ENCODE measurements at regions not wholly inside any gene's neighbourhood (a gene's known extent, or its start where the extent isn't known, plus 50 kb on each side); places are given as distances from the start of the nearest gene placed in this dataset.

- Histone ChIP-seq H3K79me2 (ENCODE audit: insufficient read depth, low read length) (no peaks in the 10 kb centered on the region), H4K20me1 (ENCODE audit: insufficient read depth, low read length) (no peaks in the 10 kb centered on the region), H3K36me3 (ENCODE audit: insufficient read depth, low read length) (no peaks in the 10 kb centered on the region), H3K4me2 (ENCODE audit: insufficient read depth, low read length) (no peak overlapping the region), H3K4me1 (ENCODE audit: insufficient read depth, low read length) (peaks cover 46% of the 10 kb centered on the region), H3K9me3 (ENCODE audit: low read depth, low read length) (no peaks in the 10 kb centered on the region), H3K27me3 (ENCODE audit: insufficient read depth, low read length) (no peaks in the 10 kb centered on the region), H3K27ac (ENCODE audit: low read depth, low read length) (peak overlapping the region; percentile 28), H3K4me3 (ENCODE audit: insufficient read depth, low read length) (no peak overlapping the region), H2AFZ (ENCODE audit: low read length) (peak overlapping the region; percentile 6)
- DNase-seq (ENCODE audit: insufficient read length, low spot score, missing footprints): no peak
- TF ChIP-seq CTCF (IDR thresholded peaks at IDR 0.05; ENCODE audit: extremely low read depth, low read depth, low read length): no peak
Measured at GRCh38 chr9:16134351-16134750, 581.5 kb downstream of the CCDC171 start.

- no peak overlapping the region for H3K4me2 ChIP-seq (ENCODE audit: insufficient read depth, low read length)
- H4K20me1 ChIP-seq (ENCODE audit: insufficient read depth, low read length): no peaks in the 10 kb centered on the region
- no peaks in the 10 kb centered on the region for H3K27me3 ChIP-seq (ENCODE audit: insufficient read depth, low read length)
- no peaks in the 10 kb centered on the region for H3K79me2 ChIP-seq (ENCODE audit: insufficient read depth, low read length)
- H3K27ac ChIP-seq (ENCODE audit: low read depth, low read length): peak overlapping the region; percentile 77
- no peak overlapping the region for H2AFZ ChIP-seq (ENCODE audit: low read length)
- TF ChIP-seq CTCF (IDR thresholded peaks at IDR 0.05; ENCODE audit: extremely low read depth, low read depth, low read length): no peak
- H3K4me1 ChIP-seq (ENCODE audit: insufficient read depth, low read length): peaks cover 55% of the 10 kb centered on the region
- no peaks in the 10 kb centered on the region for H3K9me3 ChIP-seq (ENCODE audit: low read depth, low read length)
- no peaks in the 10 kb centered on the region for H3K36me3 ChIP-seq (ENCODE audit: insufficient read depth, low read length)
- no peak for DNase-seq (ENCODE audit: insufficient read length, low spot score, missing footprints)
- H3K4me3 ChIP-seq (ENCODE audit: insufficient read depth, low read length): no peak overlapping the region
Measured at GRCh38 chr9:16135968-16136367, 583.1 kb downstream of the CCDC171 start.

GRCh38 chr9:16136451-16136850 lies 583.6 kb downstream of the CCDC171 start:
- no peak for DNase-seq (ENCODE audit: insufficient read length, low spot score, missing footprints)
- Histone ChIP-seq H3K27me3 (ENCODE audit: insufficient read depth, low read length) (no peaks in the 10 kb centered on the region), H3K36me3 (ENCODE audit: insufficient read depth, low read length) (no peaks in the 10 kb centered on the region), H4K20me1 (ENCODE audit: insufficient read depth, low read length) (no peaks in the 10 kb centered on the region), H3K4me2 (ENCODE audit: insufficient read depth, low read length) (peak overlapping the region; percentile 20), H3K4me3 (ENCODE audit: insufficient read depth, low read length) (no peak overlapping the region), H3K4me1 (ENCODE audit: insufficient read depth, low read length) (peaks cover 55% of the 10 kb centered on the region), H2AFZ (ENCODE audit: low read length) (no peak overlapping the region), H3K9me3 (ENCODE audit: low read depth, low read length) (no peaks in the 10 kb centered on the region), H3K27ac (ENCODE audit: low read depth, low read length) (peak overlapping the region; percentile 77), H3K79me2 (ENCODE audit: insufficient read depth, low read length) (no peaks in the 10 kb centered on the region)
- TF ChIP-seq CTCF (IDR thresholded peaks at IDR 0.05; ENCODE audit: extremely low read depth, low read depth, low read length): no peak

- Histone ChIP-seq H3K4me2 (ENCODE audit: insufficient read depth, low read length) (peak overlapping the region; percentile 20), H3K9me3 (ENCODE audit: low read depth, low read length) (no peaks in the 10 kb centered on the region), H3K36me3 (ENCODE audit: insufficient read depth, low read length) (no peaks in the 10 kb centered on the region), H3K4me3 (ENCODE audit: insufficient read depth, low read length) (no peak overlapping the region), H3K27me3 (ENCODE audit: insufficient read depth, low read length) (no peaks in the 10 kb centered on the region), H3K79me2 (ENCODE audit: insufficient read depth, low read length) (no peaks in the 10 kb centered on the region), H3K4me1 (ENCODE audit: insufficient read depth, low read length) (peaks cover 55% of the 10 kb centered on the region), H3K27ac (ENCODE audit: low read depth, low read length) (peak overlapping the region; percentile 77), H2AFZ (ENCODE audit: low read length) (no peak overlapping the region), H4K20me1 (ENCODE audit: insufficient read depth, low read length) (no peaks in the 10 kb centered on the region)
- no peak for TF ChIP-seq CTCF (IDR thresholded peaks at IDR 0.05; ENCODE audit: extremely low read depth, low read depth, low read length)
- DNase-seq (ENCODE audit: insufficient read length, low spot score, missing footprints): no peak
Measured at GRCh38 chr9:16136961-16137360, 584.1 kb downstream of the CCDC171 start.

Measured in osteoblast (primary cell).